ENCODE measurements at regions not wholly inside any gene's neighbourhood (a gene's known extent, or its start where the extent isn't known, plus 50 kb on each side); places are given as distances from the start of the nearest gene placed in this dataset.

DNA sequence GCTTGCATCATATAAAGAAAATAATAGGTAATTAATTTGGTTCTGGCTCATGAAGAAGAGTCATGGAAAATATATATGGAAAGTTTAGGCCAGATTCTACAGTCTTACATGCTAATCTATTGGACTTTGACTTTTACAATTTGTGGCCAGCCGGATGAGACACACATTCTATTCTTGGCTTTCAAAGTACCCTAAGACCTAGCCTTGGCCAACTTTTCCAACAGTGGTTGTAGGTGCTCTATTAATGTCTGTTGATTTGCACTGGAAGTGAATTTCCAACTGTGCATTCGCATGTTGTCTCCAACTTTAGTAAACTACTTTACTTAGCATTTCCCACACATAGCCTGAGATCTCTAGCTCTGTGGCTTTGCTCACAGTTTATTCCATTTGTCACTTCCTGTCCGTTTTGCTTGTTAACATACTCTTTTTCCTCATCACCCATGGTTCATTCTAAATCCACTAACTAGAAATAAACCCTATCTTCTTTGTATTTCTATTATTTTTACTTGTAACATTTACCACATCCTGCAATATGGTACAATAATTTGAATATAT, 644.0 kb downstream of the PTPRC start:
- no peak for DNase-seq (ENCODE audit: low read depth in 2 of 2)

DNA sequence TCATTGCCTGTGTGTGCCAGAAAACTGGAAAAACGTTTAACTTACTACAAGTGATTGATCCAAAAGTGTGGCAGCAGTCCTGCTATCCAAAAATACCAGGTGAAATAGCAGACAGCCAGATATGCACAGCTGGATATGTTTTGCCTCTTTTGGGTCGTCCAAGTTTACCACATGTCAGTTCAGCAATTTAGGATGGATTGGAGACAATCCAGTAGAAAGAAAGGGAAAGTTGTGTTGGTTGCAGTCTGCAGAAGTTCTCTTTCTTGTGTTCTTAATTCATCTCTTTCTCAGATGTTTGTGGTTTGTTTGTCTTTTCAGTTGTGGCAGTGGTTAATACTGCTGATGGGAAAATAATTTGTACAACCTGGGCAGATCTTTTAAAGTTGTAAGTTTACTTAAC, 645.0 kb downstream of the PTPRC start:
- no peak for DNase-seq (ENCODE audit: low read depth in 2 of 2)

- DNase-seq (ENCODE audit: low read depth in 2 of 2), result no peak
Observed at GRCh38 chr1:199287206-199287605, 648.4 kb downstream of the PTPRC start.

GRCh38 chr1:199287647-199288046, 648.8 kb downstream of the PTPRC start:
- DNase-seq (ENCODE audit: low read depth in 2 of 2), result no peak

GRCh38 chr1:199290186-199290585, 651.3 kb downstream of the PTPRC start:
- DNase-seq (ENCODE audit: low read depth in 2 of 2), result no peak

- no peak for DNase-seq (ENCODE audit: low read depth in 2 of 2)
Observed at GRCh38 chr1:199291022-199291740, 652.3 kb downstream of the PTPRC start.

DNA sequence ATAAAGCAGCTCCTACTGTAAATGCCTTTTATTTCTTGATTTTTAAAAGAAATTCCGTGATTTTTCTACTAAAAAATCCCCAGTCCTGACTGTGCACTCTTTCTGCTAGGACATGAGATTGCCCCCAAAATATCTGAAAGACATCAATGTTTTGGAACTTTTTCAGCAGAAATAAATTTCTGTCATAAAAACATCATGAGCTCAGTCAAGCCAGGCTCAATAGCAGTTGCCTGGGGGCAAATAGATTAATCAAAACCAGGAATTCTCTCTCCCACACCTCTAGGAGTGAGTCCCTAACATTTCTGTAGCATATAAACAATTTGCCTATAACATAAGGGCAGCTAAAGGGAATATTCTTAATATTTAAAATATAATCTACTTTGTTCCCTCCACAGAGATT, 654.1 kb downstream of the PTPRC start:
- no peak for DNase-seq (ENCODE audit: low read depth in 2 of 2)

GRCh38 chr1:199295107-199295506, 656.3 kb downstream of the PTPRC start:
- no peak for DNase-seq (ENCODE audit: low read depth in 2 of 2)

DNA sequence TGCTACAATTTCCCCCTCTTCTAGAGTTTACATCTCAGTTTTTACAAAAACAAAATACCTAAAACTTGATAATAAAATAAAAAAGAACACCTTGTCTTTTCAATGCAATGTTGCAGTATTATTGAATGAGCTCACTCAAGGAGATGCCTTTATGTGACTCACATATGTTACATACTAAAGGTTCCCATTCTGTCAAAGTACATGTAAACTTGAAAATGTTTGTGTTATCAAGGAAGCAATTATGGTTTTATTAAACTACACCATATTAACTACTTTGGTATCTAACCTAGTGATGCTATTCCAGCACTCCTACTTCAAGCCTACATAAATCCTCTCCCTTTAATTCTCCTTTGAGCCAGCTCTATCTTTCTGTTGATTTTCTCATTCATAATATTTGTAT, 658.3 kb downstream of the PTPRC start:
- no peak for DNase-seq (ENCODE audit: low read depth in 2 of 2)

DNA sequence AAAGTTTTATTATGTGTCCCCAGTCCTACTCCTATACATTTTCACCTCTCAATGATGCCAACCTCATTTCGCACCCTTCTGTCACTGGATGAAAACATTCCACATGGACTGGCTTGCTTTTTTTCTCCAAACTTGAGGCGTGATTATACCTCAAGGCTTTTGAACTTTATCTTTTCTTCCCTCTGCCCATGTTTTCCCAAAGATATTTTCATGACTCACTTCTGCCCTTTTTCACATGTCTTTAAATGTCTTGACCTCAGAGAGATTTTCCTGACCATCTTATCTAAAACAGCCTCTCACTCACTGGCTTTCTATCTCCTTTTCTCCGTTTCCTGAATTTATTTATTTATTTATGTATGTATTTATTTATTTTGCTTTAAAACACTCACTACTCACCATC, 659.0 kb downstream of the PTPRC start:
- DNase-seq (ENCODE audit: low read depth in 2 of 2), result no peak

DNA sequence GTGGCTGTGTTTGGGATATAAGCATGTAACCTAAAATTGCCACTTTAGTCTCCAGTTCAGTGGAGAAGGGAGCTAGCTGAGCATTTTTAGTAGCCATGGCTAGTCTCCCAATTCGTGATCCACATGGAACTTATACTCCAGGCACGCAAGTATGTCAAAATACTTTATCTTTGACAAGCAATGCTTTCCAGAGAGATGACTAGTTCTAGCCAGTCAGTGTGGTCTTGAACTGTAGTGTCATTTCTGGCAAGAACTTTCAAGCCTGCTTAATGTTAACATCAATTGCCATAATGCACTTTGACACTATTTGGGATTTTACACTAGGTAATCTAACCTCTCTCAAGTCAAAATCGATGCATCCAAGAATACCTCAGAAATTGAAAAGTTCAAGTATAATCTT, 660.0 kb downstream of the PTPRC start:
- no peak for DNase-seq (ENCODE audit: low read depth in 2 of 2)

- DNase-seq (ENCODE audit: low read depth in 2 of 2), result no peak
Observed at GRCh38 chr1:199301472-199302217, 662.8 kb downstream of the PTPRC start.

- no peak for DNase-seq (ENCODE audit: low read depth in 2 of 2)
Observed at GRCh38 chr1:199302554-199302953, 663.7 kb downstream of the PTPRC start.

DNA sequence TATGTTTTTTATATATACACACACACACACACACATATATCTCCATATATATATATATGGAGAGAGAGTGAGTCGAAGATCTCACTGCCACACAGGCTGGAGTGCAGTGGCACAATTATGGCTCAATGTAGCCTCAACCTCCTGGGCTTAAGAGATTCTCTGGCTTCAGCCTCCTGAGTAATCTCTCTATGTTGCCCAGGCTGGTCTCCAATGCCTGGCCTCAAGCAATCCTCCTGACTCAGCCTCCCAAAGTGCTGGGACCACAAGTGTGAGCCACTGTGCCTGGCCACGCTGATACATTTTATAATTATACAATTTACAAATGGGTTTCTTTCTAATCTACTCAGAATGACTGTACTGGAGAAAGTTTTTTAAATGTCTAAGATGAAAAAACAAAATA, 664.2 kb downstream of the PTPRC start:
- DNase-seq (ENCODE audit: low read depth in 2 of 2), result no peak

DNA sequence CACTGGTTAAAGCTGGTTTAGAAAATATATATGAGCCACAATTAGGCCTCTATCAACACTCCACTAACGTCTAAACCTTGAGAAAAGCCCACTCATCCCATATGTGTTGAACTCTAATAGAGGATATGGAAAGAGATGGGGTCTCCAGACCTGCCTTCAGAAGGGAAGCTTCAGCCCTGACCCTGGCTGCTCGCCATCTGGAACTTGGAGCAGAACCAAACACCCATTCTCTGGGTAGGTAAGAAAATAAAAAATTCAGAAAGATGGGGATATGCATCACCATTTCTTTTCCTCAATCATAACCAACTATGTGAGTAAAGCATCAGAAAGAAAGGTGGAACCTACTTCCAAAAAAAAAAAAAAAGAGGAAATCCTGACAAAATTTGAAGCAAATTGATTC, 666.2 kb downstream of the PTPRC start:
- DNase-seq (ENCODE audit: low read depth in 2 of 2), result no peak

DNA sequence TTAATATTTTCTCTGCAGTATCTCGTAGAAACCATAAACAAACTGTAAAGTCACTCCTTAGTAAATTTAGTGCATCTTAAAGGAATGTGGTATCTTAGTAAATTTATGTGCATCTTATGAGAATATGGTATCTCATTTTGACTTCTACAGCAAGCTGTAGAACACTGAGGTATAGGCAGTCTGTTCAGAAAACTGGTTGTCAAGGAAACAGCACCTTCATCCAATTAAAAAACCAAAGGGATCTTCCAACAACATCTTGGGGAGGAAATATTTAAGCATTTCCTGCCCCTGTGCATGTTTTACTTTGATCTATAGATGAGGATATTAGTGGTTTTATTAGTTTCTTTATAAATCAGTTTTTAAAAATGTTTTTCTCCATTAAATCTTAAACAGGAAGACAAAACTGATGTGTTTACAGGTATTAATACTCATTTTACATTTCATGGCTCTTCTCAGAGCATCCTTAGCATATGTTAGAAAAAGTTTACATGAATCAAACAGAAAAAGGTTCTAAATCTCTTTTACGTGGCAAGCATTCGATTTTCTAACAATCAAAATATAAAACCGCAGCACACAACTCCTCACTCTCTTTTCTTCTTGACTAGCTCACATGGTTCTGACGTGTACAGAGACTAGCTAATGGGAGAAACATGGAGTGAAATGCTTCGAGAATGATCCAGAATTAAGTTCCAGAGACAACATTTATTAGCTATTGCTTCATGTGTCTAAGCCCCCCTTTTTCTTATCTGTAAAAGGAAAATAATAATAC, 668.8 kb downstream of the PTPRC start:
- no peak for DNase-seq (ENCODE audit: low read depth in 2 of 2)

- DNase-seq (ENCODE audit: low read depth in 2 of 2), result no peak
Observed at GRCh38 chr1:199308349-199308846, 669.6 kb downstream of the PTPRC start.

GRCh38 chr1:199310708-199311107, 671.9 kb downstream of the PTPRC start:
- no peak for DNase-seq (ENCODE audit: low read depth in 2 of 2)

DNA sequence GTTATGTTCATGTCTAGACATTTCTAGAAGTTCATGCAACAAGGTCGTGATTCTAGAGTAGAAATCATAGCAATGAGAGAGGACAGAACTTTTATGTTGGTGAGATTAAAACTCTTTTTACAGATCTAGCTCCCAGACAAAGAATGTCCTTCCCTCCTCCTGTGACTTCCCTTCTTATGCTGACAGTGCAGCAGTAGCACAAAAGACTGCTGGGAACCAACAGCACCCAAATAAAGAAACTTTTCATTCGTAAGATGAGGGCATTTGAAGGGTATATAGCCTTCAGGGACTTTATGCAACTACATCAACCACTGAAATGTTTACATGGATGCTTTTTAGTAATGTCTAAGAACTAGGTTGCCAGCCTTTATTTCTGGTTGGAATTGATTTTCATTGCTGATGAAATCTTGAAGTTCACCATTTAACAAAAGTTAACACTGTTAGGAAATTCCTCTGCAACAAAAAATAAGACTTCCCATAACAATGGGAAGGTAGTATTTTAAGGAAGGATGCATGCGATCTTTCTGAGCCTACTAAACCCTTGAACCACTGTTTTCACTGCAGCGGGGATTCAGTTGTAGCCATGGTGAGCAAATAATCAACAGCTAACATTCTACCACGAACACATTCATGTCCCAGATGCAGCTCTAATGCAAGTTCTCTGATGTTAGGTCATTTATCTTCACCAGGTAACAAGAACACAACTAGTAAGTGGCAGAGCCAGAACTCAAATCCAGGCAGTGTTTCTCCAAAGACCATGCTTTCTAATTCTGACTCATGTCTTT, 672.8 kb downstream of the PTPRC start:
- no peak for DNase-seq (ENCODE audit: low read depth in 2 of 2)

GRCh38 chr1:199312626-199313025, 673.8 kb downstream of the PTPRC start:
- DNase-seq (ENCODE audit: low read depth in 2 of 2), result no peak

DNA sequence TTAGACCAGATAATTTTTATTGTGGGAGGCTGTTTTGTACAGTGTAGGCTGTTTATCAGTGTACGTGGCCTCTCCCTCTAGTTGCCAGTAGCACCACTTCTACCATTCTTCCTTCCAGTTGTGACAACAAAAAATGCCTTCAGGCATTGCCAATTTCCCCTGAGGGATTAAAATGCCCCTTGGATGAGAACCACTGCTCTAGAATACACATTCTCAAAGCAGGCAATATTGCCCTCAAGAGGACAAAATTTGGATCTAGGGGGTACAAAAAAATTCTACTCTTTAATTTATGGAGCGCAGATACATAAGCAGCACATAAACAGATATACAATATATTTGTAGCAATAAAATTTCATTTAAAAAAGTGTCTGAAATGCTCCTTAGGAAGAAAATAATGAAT, 674.6 kb downstream of the PTPRC start:
- no peak for DNase-seq (ENCODE audit: low read depth in 2 of 2)

All from activated CD4-positive, alpha-beta T cell treated with anti-CD3 and anti-CD28 coated beads for 24 hours (primary cell).